ENCODE measurements at regions not wholly inside any gene's neighbourhood (a gene's known extent, or its start where the extent isn't known, plus 50 kb on each side); places are given as distances from the start of the nearest gene placed in this dataset.

DNA sequence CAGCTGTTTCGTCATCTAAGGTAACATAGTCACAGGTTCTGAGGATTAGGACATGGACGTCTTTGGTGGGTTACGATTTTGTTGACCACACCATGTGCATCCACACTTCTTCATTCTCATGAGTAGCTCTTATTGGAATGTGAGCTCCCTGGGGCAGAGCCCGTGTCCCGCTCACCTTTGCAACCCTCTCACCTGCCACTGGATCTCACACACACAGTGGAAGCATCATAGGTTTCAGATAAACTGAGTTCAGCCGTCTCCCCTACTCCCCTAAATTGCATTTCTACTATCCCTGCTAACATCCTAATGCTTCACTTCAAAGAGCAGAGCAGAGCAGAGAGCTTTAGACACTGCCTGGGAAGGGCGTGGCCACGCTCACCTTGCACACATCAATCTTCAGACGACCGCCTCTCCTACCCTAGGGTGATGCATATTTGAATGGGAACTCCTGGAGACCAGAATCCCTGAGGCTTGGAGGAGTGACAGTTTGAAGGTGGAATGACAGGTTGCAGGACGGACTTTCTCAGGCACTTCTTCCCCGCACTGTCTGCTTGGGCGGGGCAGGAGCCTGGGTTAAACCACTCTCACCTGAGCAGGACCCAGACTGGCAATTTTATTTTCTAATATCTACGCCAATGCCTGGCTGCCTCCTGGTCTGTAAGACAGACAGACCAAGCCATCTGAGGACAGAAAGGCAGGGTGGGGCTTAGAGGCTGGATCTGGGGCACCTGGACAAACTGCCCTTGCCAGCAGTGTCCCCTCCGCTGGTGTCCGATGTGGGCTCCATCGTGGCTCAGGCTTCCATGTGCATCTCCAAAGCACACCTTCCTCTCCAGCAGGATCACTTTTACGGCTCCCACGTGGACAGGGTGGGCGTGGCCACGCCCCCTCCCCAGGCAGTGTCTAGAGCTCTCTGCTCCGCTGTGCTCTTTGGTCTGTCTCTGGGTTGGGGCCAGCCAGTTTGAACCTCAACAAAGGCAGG is 229.5 kb upstream of the COPS8 start:
- no peak for DNase-seq (ENCODE audit: low read depth)

DNA sequence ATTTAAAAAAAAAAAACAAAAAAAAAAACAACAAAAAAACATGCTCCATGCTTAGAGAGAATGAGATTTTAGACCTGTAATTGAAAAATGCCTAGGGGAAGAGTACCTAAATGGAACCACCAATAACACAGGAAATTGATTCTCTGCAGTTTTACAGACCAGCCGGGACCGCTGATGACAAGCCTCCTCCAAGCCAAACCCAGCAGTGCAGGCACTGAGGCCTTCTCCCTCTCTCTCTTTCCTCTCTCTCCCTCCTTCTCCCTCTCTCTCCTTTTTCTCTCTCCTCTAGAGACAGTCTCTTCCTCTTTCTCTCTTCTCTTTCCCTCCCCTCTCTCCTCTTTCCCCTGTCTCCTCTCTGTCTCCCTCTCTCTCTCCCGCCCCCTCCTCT is 228.8 kb upstream of the COPS8 start:
- DNase-seq (ENCODE audit: low read depth) = no peak

DNA sequence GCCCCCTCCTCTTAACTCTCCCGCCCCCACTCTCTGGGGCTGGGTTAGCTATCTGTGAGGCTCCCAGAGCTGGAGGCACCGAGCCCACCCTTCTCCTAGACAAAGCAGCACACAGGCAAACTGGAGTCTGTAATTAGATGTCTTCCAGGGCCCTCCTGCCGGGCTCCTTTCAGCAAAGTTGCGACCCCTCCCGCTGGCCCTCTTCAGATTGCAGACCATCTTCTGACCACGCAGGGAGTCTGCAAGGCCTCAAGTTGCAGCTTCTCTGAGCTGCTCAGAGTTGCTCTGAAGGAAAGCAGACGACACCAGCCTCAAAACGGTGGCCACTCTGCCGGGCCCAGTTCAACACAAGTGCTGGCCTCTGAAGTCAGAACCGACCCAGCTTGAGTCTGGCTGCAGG is 228.4 kb upstream of the COPS8 start:
- no peak for DNase-seq (ENCODE audit: low read depth)

DNA sequence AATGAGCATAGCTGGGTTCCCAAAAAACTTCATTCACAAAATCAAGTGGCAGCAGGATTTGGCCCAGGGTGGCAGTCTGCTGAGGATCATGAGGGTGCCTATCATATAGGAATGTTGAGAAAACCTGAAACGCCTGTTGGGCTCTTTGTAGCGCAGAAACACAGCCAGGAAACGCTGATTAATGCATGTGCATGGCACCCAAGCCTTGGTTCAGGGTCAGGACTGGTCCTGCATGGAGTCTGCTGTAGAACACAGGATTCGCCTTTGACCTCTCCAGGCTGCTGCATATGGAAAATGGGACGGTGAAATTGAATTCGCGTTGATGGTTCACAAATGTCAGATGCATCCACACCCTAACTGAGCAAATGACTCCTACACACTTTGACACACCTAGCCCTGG is 227.9 kb upstream of the COPS8 start:
- no peak for DNase-seq (ENCODE audit: low read depth)

DNA sequence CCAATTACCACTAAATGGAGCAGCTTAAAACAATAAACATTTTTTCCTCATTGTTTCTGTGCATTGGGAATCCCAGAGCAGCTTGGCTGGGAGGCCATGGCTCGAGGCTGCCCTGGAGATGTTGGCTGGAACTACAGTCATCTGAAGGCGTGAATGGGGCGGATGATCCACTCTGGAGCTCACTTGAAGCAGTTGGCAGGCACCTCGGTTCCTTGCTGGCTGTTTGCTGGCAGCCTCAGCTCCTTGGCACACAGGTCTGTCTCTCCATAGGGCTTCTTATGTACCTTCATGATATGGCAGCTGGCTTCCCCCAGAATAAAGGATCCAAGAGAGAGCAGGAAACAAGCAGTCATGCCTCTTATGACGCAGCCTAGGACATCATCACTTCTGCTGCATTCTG is 227.0 kb upstream of the COPS8 start:
- DNase-seq (ENCODE audit: low read depth) = no peak

DNA sequence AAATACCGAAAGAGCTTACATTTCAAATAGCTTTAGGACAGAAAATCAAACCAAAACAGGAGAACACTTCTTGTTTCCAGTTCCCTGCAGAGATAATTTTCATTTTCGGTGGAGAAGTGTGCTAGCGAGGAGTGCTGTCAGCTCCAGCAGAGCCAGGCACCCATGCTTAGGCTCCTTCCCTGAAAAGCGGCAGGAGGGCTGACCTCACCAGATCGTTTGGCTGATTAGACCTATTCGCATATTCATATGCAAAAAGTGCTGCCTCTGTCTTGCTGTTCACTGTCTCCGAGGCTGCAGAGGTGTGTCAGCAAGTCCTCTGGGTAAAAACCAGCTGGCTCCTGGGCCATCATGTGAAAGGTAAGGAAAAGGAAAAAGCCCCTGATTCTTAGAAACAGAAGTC is 225.8 kb upstream of the COPS8 start:
- DNase-seq (ENCODE audit: low read depth) = no peak

DNA sequence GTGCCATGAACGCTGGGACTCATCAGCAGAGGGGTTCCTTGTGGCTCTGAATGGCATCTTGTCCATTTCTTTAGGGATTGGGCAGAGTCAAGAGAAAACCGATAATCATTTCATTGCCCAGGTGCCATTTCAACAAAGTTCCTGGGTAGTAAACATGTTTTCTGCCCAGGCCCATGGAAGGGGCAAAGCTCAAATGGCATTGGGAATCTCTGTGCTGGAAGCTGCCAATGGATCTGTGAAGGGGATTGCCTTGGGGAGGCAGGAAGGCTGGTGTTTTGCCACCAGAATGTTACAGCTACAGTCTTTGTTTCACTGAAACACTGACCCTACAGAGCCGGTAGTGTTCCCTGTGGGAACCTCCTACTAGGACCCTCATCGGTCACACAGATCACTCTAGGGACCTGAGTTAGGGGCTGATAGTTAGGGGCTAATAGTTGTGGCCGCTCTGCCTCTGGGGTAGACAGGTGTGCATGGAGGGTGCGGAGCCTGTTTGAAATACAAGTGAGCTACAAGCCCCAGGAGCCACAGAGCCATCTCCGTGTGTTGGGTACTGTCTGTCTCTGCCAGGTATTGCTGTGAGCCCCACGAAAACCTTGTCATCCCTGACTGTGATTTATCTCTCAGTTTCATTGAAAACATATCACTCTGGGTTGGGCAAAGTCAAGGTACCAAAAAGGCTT is 224.4 kb upstream of the COPS8 start:
- DNase-seq (ENCODE audit: low read depth) = no peak

DNA sequence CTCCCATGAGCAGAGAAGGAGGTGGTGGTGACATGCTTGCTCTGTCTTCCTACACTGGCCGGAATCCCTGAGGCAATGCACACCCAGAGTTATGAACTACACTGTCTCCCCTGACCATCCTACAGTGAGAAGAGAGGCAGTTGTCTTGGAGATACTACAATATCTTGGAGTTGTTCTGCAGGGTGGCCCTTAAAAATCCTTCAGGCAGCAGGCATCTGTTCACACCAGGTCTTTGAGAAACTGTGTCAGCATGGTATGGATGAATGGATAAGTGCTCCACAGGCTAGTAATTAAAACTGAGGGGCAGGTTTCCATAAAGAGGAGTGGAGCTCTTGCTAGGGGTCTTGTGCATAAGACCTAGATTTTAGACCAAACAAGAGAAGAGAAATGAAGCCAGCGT is 223.7 kb upstream of the COPS8 start:
- DNase-seq (ENCODE audit: low read depth) = no peak

DNA sequence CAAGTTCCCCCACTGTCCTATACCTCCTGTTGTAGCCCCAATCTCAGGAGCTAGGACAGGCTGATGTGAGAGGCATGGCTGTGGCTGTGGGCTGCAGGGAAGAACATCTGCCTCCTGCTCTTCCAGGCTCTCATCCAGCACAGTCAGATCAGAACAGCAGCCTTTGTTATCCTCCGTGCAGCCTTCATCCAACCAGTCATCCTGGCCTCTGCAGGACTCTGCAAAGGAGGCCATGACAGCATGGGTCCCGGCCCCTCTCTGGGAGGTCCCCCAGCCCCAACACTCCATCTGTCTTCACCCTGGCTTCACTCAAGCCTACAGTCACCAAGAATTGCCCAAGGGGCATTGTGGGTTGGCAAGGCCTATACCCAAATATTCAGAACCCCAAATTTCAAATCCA is 223.2 kb upstream of the COPS8 start:
- DNase-seq (ENCODE audit: low read depth) = no peak

DNA sequence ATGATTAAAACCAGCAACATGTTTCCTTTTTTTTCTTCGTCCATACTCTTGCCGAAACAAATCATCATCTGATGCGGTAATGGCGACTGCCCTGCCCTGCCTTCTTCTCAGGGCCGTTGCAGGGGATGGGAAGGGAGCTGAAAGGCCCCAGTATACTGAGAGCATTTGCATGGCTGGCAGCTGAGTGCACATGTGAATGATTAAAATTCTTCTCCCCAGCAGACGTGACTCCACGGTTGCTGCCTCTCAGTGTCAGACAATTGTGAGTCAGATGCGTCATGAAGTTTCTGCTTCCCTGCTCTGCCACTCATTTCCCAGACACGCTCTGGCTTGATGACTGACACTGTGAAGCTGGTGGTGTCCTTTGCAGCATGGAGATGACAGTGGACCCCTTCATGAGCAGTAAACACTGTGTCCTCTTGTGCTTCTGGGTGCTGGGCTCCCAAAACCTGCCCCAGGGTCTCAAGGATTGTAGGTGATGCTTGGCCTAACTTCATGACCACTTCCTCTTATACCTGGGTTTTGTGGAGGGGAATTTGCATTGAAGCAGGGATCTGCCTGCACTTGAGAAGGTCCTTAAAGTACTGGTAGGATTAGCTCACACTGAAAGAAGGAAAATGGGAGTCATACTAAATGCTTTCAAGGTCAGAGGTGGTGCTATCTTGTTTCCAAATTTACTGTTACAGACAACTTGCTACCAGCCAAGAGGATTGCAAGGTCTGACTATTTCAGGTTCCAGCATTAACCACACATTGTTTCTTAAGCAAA is 222.5 kb upstream of the COPS8 start:
- no peak for DNase-seq (ENCODE audit: low read depth)

DNA sequence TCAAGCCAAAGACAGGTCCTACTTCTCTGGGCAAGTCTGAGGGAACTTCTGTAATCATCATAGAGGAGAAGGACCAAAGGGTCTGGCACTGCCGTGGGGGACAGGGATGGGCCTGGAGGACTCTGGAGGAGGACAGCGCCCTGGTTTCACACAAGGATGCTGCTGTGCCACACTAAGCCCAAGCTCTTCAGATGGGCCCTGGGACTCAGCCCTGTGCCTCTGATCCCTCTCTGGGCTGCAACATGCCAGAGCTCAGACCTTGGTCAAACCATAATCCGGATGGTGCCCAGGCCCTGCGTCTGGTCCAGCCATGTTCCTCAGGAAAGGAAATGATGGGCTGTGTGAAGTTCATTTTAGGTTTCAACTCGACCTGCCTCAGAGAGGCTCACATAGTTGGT is 222.0 kb upstream of the COPS8 start:
- no peak for DNase-seq (ENCODE audit: low read depth)

DNA sequence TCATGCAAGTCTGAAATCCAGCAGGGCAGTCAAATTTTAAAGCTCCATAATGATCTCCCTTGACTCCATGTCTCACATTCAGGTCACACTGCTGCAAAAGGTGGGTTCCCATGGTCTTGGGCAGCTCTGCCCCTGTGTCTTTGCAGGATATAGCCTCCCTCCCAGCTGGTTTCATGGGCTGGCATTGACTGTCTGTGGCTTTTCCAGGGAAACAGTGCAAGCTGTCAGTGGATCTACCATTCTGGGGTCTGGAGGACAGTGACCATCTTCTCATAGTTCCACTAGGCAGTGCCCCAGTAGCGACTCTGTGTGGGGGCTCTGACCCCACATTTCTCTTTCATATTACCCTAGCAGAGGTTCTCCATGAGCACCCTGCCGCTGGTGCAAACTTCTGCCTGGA is 220.6 kb upstream of the COPS8 start:
- DNase-seq (ENCODE audit: low read depth) = no peak

DNA sequence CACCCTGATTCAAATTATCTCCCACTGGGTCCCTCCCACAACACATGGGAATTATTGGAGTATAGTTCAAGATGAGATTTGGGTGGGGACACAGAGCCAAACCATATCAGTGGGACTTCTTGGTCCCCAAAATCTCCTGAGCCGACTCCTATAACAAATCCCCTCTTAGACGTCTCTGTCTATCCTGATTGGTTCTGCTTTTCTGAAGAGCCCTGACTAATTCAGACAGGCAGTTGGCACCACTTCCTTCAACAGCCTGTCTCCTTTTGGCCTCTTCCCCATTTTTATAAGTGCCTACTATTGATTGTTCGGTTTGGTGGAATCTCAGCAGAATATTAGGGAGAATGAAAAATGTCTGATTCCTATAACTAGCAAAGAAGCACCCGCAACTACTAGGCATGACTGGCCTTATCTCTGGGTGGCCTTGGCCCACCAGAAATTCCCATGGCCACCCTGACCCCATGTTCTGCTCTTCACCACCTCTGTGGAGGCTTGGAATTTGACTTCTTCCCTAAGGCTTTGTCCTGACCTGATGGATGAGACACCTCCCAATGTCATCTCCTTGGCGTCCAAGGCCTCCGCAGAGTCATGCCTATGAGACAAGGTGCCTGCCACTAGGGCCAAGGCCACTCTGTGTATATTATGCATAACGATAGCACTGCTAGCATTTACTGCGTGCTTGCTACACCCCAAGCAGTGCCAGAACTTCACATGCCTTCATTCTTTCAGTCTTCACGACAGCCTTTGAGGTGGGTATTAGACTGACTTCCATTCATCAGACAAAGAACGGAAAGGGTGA is 218.9 kb upstream of the COPS8 start:
- no peak for DNase-seq (ENCODE audit: low read depth)

DNA sequence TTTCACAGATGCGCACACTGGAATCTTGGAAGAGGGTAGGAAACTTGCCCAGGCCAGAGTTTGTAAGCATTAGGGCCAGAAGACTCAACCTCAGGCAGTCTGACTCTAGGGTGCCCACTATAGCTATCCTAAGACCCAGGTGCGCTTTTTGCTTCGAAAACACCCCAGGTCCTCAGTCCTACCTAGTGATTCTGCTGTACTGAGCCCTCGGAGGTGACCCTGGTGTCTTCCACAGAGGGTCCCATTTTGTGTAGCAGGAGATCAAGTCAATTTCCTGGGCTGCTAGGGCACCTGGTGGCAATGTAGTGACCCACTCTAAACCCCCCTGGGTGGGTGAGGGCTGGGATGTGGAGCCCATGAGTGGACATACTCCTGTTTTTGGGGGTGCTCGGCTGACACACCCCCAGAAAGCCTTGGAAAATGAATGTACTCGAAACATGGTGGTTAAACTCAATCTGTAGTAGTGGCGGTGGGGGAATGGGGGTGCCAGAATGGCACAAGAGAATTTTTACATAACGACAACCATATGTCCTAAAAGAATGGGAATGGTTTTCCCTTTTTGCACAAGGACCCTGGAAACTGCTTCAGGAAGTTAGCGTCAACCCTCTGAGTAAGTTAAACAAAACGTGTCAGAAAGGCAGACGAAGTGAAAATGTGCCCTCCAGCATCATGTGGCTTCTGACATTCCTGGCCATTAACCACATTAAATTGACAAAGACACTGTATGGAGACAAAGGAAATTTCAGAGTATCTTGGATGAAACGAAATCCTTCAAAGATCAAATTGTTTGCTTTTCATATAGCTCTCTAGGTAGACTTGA is 218.0 kb upstream of the COPS8 start:
- no peak for DNase-seq (ENCODE audit: low read depth)

DNA sequence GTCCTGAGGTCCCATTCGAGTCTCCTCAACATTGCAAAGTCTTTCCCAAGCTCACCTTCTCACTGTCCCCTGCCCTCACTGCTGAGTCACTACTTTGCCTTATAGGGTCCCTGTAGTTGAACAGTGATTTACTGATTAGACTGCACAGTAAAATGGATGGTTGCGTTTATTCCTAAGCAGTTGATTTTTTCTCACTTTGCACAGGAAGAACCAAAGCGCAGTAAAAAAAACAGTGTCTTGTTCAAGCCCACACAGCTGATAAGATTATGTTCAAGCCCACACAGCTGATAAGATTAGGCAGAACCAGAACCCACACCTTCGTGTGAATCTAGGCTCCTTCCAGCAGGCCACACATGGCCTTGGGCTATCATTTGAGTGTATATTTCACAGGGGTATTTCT is 215.3 kb upstream of the COPS8 start:
- DNase-seq (ENCODE audit: low read depth) = no peak

DNA sequence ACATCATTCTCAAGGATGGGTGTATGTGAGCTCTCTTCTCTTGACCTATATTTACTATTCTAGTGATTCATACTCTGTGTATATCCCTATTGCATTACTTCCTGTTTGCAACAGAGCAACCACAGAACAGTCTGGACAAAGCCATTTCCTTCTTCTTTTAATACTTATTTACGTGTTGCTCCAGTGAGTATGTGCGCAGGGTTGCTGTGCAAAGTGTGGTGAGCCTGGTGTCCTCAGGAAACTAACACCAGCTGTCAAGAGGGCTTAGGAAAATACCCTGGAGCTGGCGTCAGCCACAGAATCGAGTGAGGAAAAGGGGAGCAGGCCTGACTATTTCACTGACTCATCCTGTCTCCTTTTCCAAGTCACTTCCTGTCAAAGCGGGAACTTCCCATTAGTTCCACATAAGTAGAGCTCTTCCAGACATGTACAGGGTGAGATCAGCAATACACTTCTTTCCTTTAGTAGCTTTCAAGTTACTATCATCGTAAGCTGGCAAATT is 214.1 kb upstream of the COPS8 start:
- no peak for DNase-seq (ENCODE audit: low read depth)

DNA sequence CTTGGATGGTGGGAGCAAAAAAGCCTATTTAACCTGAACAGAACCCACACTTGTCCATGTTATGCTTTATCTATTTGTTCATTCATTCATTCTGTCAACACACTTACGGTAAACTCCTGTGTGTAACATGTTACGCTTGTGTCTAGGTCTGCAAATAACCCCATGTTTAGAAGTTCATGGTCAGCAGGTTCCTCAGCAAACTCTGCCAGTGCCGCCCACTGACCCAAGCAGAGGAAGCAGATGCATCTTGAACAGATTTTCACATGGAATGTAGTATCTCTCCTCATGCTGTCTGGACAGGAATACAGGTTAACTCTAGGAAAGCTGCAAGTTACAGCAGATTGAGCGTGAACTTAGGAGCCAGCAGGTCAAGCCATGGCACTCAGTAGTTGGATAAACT is 213.7 kb upstream of the COPS8 start:
- DNase-seq (ENCODE audit: low read depth) = no peak

DNA sequence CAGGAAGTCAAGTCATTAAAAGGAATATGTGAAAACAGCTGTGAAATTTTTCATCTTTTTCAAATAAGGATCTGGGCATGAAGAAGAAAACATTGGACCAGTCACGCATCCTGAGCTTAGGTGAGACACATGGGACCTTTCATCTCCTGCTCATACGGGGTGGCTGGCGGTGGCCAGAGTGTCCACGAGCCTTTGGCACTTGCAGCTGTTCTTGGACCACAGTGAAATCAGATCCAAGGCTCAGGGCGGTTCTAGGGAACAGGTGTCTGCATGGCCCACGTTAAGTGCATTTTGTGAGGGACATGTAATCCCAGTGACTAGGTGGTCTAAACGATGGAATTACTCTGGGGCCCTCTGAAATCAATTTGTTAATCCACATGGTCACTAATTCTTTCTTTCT is 212.7 kb upstream of the COPS8 start:
- DNase-seq (ENCODE audit: low read depth) = no peak

DNA sequence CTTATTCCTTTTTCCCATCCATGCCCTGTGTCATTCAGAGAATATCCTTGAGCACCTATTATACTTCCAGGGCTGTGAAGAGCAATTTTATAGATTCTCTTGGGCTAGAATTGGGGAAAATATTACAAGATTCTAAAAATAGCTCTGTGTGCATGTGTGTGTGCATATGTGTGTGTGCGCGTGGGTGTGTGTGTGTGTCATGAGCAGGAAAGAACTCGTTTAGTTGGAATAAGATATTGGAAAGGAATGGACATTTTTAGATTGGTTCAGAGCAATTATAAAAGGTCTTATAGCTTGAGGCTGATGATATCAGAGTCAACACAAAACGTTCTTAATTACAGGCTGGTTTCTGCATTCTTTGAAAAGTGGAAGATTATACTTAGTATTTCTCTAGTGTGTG is 212.1 kb upstream of the COPS8 start:
- DNase-seq (ENCODE audit: low read depth) = no peak

DNA sequence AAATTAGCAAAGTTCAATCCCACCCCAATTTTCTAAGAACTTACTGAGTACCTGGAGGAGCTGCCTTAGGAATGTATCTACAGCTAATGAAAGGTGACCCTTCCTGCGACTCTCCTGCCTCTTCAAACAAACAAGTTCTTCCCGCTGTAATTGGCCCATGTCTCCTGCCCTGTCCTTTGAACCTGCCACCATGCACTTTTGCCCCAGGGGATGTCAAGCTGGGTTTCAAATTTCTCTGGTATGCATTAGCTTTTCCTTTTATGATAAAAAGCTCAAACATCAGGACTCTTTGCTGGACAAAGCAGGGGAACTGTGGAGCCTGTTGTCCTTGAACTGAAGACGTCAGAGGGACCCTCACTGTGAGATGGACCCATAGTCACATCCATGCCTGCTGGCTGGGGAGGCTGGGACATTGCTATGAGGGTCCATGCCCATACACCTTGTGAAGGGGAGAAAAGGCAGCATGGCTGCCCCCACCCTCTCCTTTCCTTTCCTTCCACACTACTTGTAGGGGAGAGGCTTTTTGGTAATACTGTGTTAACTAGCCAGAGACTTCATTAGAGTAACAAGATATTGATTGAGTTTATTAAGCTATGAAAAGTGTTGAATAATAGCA is 210.7 kb upstream of the COPS8 start:
- no peak for DNase-seq (ENCODE audit: low read depth)

Data from activated T-cell treated with anti-CD3 and anti-CD28 coated beads for 24 hours (primary cell).